SK-N-MC (cell line): ENCODE measurements at regions not wholly inside any gene's neighbourhood (a gene's known extent, or its start where the extent isn't known, plus 50 kb on each side); places are given as distances from the start of the nearest gene placed in this dataset.

ENCODE experiments used
- EZH2 ChIP-seq: fragments of 200-600 bp; sonication (generic); IDR thresholded peaks from one replicate; pipeline ENCODE4 v1.6.1; 2017; ENCODE audit warnings: antibody characterized with exemption
- FOXP2 ChIP-seq: optimal IDR thresholded peaks from 2 replicates; pipeline ENCODE3; 2011; ENCODE audit warnings: mild to moderate bottlenecking, moderate library complexity; ENCODE audit not compliant: insufficient read depth; ENCODE audit errors: extremely low read length, control extremely low read depth
- POLR2AphosphoS5 ChIP-seq: IDR thresholded peaks from 2 replicates; pipeline ENCODE4 v1.6.1; 2012; ENCODE audit warnings: mild to moderate bottlenecking, low read depth, low read length, borderline replicate concordance

GRCh38 chr12:28887461-28887990 is 261.6 kb upstream of the FAR2 start:
- TF ChIP-seq POLR2AphosphoS5, result no peak
- TF ChIP-seq EZH2, result no peak
- no peak for TF ChIP-seq FOXP2
